K562 (cell line): ENCODE measurements at regions not wholly inside any gene's neighbourhood (a gene's known extent, or its start where the extent isn't known, plus 50 kb on each side); places are given as distances from the start of the nearest gene placed in this dataset.

Experiments used
- ATAC-seq: fragments of 200-7000 bp; cut with Tn5 transposase; 3 replicates; pipeline ENCODE4 v1.9.1; 2020; ENCODE audit warnings: moderate library complexity
- BruUV-seq: library from RNA; stranded (reverse); fragments of 400-500 nt; replicated peaks from 2 replicates; lab custom pipeline; 2021; lab: Mats Ljungman, UMichigan
- CTCF ChIA-PET: fragments of 300-600 bp; formaldehyde crosslinking; extraction: SDS; loops from one replicate; lab custom pipeline; 2021; ENCODE audit warnings: low intra/inter-chr PET ratio; lab: Yijun Ruan, JAX
- POLR2A ChIA-PET: fragments of 300-600, 350-650 bp; sonication (Branson Sonifier 250); formaldehyde crosslinking; extraction: SDS; loops from one replicate; lab custom pipeline; 2021; ENCODE audit warnings: antibody characterized with exemption, inconsistent platforms; lab: Yijun Ruan, JAX
- DNase-seq, 4 experiments: peaks; one replicate each; pipeline versions ENCODE4 v3.0.0 to v3.0.0-alpha.2; 2011 to 2018; ENCODE audit warnings: low spot score in 3 of 4, mixed read lengths in 3 of 4; ENCODE audit errors: extremely low read depth in 1 of 4
- FAIRE-seq: peaks from 2 replicates; lab custom pipeline; 2011; peaks lifted over from hg19 to GRCh38; lab: Jason Lieb, UNC
- H2AFZ ChIP-seq: 2 replicates; pipeline ENCODE4 v1.6.0; 2011; ENCODE audit warnings: low read depth, low read length, control low read depth, inconsistent platforms
- H3K27ac ChIP-seq: fragments of 200-600 bp; 3 replicates; pipeline ENCODE4 v1.8.0; 2011; ENCODE audit warnings: low read depth, mild to moderate bottlenecking, control low read depth, inconsistent platforms, low read length, moderate library complexity, mixed read lengths; ENCODE audit errors: extremely low read depth
- H3K27me3 ChIP-seq, 2 experiments: fragments of 300-600 bp in 1 of 2; 2 replicates in 1 of 2; 3 replicates in 1 of 2; pipeline versions ENCODE4 v1.6.0 to v1.8.0; 2011; ENCODE audit warnings: inconsistent platforms in 2 of 2, low read length in 2 of 2, mild to moderate bottlenecking in 1 of 2, mixed read lengths in 1 of 2, moderate library complexity in 1 of 2; ENCODE audit not compliant: control insufficient read depth in 2 of 2, insufficient read depth in 2 of 2
- H3K36me3 ChIP-seq: fragments of 300-600 bp; 3 replicates; pipeline ENCODE4 v1.8.0; 2011; ENCODE audit warnings: mild to moderate bottlenecking, low read length, inconsistent platforms; ENCODE audit not compliant: control insufficient read depth, insufficient read depth
- H3K4me1 ChIP-seq, 2 experiments: fragments of 200-600 bp in 1 of 2; replicated peaks in 1 of 2; 2 replicates in 1 of 2; 3 replicates in 1 of 2; pipeline versions ENCODE4 v1.5.1 to v1.8.0; 2011; ENCODE audit warnings: inconsistent platforms in 2 of 2, low read length in 2 of 2, mild to moderate bottlenecking in 1 of 2, mixed read lengths in 1 of 2, moderate library complexity in 1 of 2; ENCODE audit not compliant: control insufficient read depth in 2 of 2, insufficient read depth in 2 of 2
- H3K4me2 ChIP-seq: 2 replicates; pipeline ENCODE4 v1.6.1; 2011; ENCODE audit warnings: low read length, control low read depth, inconsistent platforms, mixed read lengths; ENCODE audit not compliant: insufficient read depth
- H3K4me3 ChIP-seq: fragments of 200-600 bp; sonication (generic), shearing (Covaris generic); 2 replicates; pipeline ENCODE4 v1.5.1; 2016; ENCODE audit warnings: control low read depth, inconsistent platforms
- H3K79me2 ChIP-seq: fragments of 200-600 bp; 3 replicates; pipeline ENCODE4 v1.8.0; 2011; ENCODE audit warnings: low read length, inconsistent platforms; ENCODE audit not compliant: control insufficient read depth, insufficient read depth
- H3K9ac ChIP-seq, 2 experiments: 2 replicates each; pipeline versions ENCODE4 v1.6.0 to v1.6.1; 2011; ENCODE audit warnings: low read depth in 2 of 2, low read length in 2 of 2, control low read depth in 1 of 2, inconsistent platforms in 1 of 2, mild to moderate bottlenecking in 1 of 2, mixed read lengths in 1 of 2; ENCODE audit not compliant: insufficient read depth in 1 of 2
- H3K9me1 ChIP-seq: one replicate; pipeline ENCODE4 v1.6.0; 2011; ENCODE audit warnings: inconsistent platforms, mild to moderate bottlenecking, low read length, moderate library complexity; ENCODE audit not compliant: control insufficient read depth, insufficient read depth
- H3K9me3 ChIP-seq: replicated peaks from 2 replicates; pipeline ENCODE4 v1.5.1; 2011; ENCODE audit warnings: low read depth, low read length, inconsistent platforms; ENCODE audit not compliant: control insufficient read depth, insufficient read depth
- H4K20me1 ChIP-seq: replicated peaks from 2 replicates; pipeline ENCODE4 v1.6.1; 2011; ENCODE audit warnings: low read length, inconsistent platforms, mixed read lengths; ENCODE audit not compliant: control insufficient read depth, insufficient read depth
- HDAC1 ChIP-seq, 2 experiments: fragments of 450-650 bp; IDR thresholded peaks; 2 replicates each; pipeline ENCODE4 v1.6.1; 2016 to 2017; ENCODE audit warnings: inconsistent platforms in 1 of 2, mild to moderate bottlenecking in 1 of 2, moderate library complexity in 1 of 2
- KLF1 ChIP-seq: fragments of 450-650 bp; IDR thresholded peaks from 2 replicates; pipeline ENCODE4 v1.6.1; 2016; ENCODE audit warnings: missing genetic modification characterization, missing compliant biosample characterization
- NELFE ChIP-seq: IDR thresholded peaks from 2 replicates; pipeline ENCODE4 v1.6.1; 2011; ENCODE audit warnings: mild to moderate bottlenecking; ENCODE audit not compliant: insufficient read depth, insufficient read length
- NUFIP1 ChIP-seq: fragments of 450-650 bp; IDR thresholded peaks from 2 replicates; pipeline ENCODE4 v1.6.1; 2018; ENCODE audit not compliant: partially characterized antibody
- TAF15 ChIP-seq: fragments of 200-400 bp; formaldehyde crosslinking; IDR thresholded peaks from 2 replicates; pipeline ENCODE4 v1.6.1; 2017; ENCODE audit warnings: mild to moderate bottlenecking, low read depth, low read length, moderate library complexity
- YY1 ChIP-seq, 3 experiments: IDR thresholded peaks; 2 replicates each; pipeline ENCODE4 v1.6.1; 2011; ENCODE audit warnings: low read length in 2 of 3, mild to moderate bottlenecking in 2 of 3, moderate library complexity in 2 of 3, borderline replicate concordance in 1 of 3, control low read depth in 1 of 3, low read depth in 1 of 3; ENCODE audit not compliant: insufficient read depth in 3 of 3, insufficient replicate concordance in 2 of 3, control insufficient read depth in 1 of 3, insufficient read length in 1 of 3; ENCODE audit errors: extremely low read depth in 1 of 3
- ZFP1 ChIP-seq: fragments of 450-650 bp; formaldehyde crosslinking; IDR thresholded peaks from 2 replicates; pipeline ENCODE4 v1.4.0; 2020; ENCODE audit warnings: mild to moderate bottlenecking, mixed read lengths
- ZFPM2 ChIP-seq: fragments of 250-450 bp; sonication (Bioruptor Pico); IDR thresholded peaks from 2 replicates; pipeline ENCODE4 v1.5.1; 2022; ENCODE audit warnings: mild to moderate bottlenecking
- ZNF217 ChIP-seq: sonication (generic); formaldehyde crosslinking; IDR thresholded peaks from 2 replicates; pipeline ENCODE4 v1.8.0; 2022; ENCODE audit warnings: mild to moderate bottlenecking, missing genetic modification reagents
- WGBS: fragments of 100-300 bp; shearing (Covaris generic); methylation state at CpG from one replicate; pipeline ENCODE4 v1.1.6; 2016; ENCODE audit warnings: low coverage, mixed read lengths; ENCODE audit not compliant: insufficient coverage; ENCODE audit errors: missing lambda C conversion rate; 5-methylcytosine and 5-hydroxymethylcytosine counted together
- in situ Hi-C: fragments of 300-500 bp; cut with MboI; formaldehyde crosslinking; loops from 4 replicates; pipeline ENCODE4 v1.15.0; 2018; ENCODE audit warnings: inconsistent platforms, mixed read lengths
- intact Hi-C: fragments of 100-400 bp; cut with micrococcal nuclease; formaldehyde crosslinking; loops from 2 replicates; pipeline ENCODE4 v1.14.2; 2022
- TF ChIP-seq, protein P1 (sequence below): IDR thresholded peaks from 3 replicates; pipeline ENCODE4 v1.6.1; 2011; ENCODE audit warnings: borderline replicate concordance, mild to moderate bottlenecking; ENCODE audit not compliant: insufficient read length, insufficient read depth

DNA sequence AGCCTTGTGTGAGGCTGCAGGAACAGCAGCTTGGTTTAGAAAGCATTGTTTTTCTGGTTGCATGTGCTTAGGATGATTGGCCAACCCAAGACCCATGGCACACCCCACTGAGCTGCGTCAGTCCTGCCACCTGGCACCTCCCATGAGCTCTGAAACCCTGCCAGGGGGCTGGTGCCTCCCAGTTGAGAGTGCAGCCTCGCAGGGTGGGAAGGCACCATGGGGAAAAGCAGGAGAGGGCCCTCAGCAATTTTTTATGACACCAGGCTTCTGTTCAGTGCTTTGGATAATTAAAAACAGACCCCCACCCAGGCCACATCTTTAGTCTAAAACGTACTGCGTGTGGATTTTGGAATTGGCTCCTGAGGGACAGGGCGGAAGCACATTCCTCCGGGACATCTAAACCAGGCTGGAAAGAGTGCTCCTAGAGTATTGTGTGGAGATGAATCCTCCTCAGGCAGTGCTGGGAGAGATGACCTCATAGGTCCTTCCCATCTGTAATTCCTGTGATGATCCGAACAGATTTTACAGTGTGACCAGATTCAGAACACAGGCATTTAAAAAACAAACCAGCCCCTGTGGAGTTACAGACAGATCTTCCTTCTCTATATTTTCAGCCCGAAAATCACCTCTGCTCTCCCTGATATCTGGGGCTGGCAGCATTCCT, 438.3 kb downstream of the ZNF521 start (continued):
- TF ChIP-seq TAF15 (no peak), YY1 (IDR thresholded peaks at IDR 0.05; ENCODE audit: borderline replicate concordance in 1 of 3, control insufficient read depth in 1 of 3, extremely low read depth in 1 of 3, insufficient read depth in 3 of 3, insufficient read length in 1 of 3, insufficient replicate concordance in 2 of 3, low read depth in 1 of 3, low read length in 2 of 3) (no peak), ZFP1 (CRISPR knock-in tag) (no peak), HDAC1 (IDR thresholded peaks at IDR 0.05) (no peak), NELFE (no peak)

DNA sequence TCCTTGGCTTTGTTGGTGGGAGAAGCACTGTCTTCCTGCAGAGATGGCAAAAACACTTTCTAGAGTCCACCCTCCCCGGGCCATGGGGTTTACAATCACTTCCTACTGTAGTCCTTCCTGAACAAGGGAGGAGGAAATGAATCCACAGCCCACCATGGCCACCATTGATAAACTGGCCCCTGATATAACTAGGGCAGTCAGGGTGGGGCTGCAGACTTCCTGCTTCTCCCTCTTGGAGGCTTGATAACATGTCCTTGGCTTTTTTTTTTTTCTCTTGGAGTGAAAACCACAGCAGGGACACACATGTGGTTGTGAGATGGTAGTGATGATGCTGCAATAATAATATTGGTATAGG, 437.8 kb downstream of the ZNF521 start:
- no peak for TF ChIP-seq ZNF217 (CRISPR knock-in tag)
- TF ChIP-seq NUFIP1 = no peak
- no peak for TF ChIP-seq ZFPM2 (CRISPR knock-in tag)
- no peak for TF ChIP-seq KLF1 (tag)
- TF ChIP-seq, protein P1, sequence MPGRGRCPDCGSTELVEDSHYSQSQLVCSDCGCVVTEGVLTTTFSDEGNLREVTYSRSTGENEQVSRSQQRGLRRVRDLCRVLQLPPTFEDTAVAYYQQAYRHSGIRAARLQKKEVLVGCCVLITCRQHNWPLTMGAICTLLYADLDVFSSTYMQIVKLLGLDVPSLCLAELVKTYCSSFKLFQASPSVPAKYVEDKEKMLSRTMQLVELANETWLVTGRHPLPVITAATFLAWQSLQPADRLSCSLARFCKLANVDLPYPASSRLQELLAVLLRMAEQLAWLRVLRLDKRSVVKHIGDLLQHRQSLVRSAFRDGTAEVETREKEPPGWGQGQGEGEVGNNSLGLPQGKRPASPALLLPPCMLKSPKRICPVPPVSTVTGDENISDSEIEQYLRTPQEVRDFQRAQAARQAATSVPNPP = no peak
- H3K9me1 ChIP-seq = no peaks in the 10 kb centered on the region
- H4K20me1 ChIP-seq = no peaks in the 10 kb centered on the region
- CTCF ChIA-PET = no interaction called here
- no peak for ATAC-seq
- in situ Hi-C loops (no loop called here), intact Hi-C loops (no loop called here)
- no peaks in the 10 kb centered on the region for H3K4me1 ChIP-seq
- no peak for DNase-seq
- H3K4me3 ChIP-seq = no peak overlapping the region
- no peak overlapping the region for H3K27ac ChIP-seq
- POLR2A ChIA-PET = no interaction called here
- H3K4me2 ChIP-seq = no peak overlapping the region
- H3K27me3 ChIP-seq = no peaks in the 10 kb centered on the region
- H3K36me3 ChIP-seq = no peaks in the 10 kb centered on the region
- H2AFZ ChIP-seq = no peak overlapping the region
- H3K9me3 ChIP-seq = 0 out of 2 replicates have a peak, but pooled peaks cover 3% of the 10 kb centered on the region
- no TSS peak for BruUV-seq
- no peaks in the 10 kb centered on the region for H3K79me2 ChIP-seq
- WGBS = 0% methylated on average over 1 of the region's 1 CpG
- H3K9ac ChIP-seq = no peak overlapping the region
- no peak for FAIRE-seq
